ENCODE measurements at regions not wholly inside any gene's neighbourhood (a gene's known extent, or its start where the extent isn't known, plus 50 kb on each side); places are given as distances from the start of the nearest gene placed in this dataset.

DNA sequence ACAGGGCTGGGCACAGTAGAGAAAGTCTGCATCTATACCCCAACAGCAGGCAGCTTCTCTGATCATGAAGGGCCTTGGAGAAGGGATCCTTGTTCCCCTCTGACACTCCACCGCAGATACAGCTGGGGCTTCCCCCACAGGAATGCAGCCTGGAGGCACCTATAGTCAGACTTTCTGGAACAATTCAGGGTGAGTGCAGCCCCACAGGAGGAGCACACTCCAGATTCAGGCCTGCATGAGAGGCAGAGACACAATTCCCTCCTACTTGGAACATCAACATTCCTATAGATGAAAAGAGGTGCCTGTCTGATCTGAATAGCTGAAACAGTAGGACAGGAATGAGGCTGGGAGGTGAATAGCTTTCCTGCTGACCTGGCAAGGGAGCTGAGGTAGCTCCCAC, 1298.0 kb upstream of the CNTN5 start:
- no peaks in the 10 kb centered on the region for H3K36me3 Mint-ChIP-seq
- DNase-seq, result no peak
- Histone ChIP-seq H3K4me2 (replicated peaks; ENCODE audit: extremely low read depth, low read length, poor library complexity, severe bottlenecking) (no peak overlapping the region), H3K27ac (ENCODE audit: low read depth in 1 of 2, low read length in 2 of 2) (no peak overlapping the region), H3K4me3 (replicated peaks in 1 of 3; ENCODE audit: low read depth in 2 of 3, low read length in 3 of 3) (no peak overlapping the region), H2AFZ (ENCODE audit: insufficient read depth, low read depth, low read length, poor library complexity, severe bottlenecking) (no peak overlapping the region), H3K27me3 (ENCODE audit: control insufficient read depth in 2 of 2, insufficient read depth in 2 of 2, low read length in 2 of 2) (no peaks in the 10 kb centered on the region), H3K9ac (ENCODE audit: insufficient read depth, low read length, poor library complexity, severe bottlenecking) (no peak overlapping the region), H3K79me2 (ENCODE audit: insufficient read depth, low read length) (no peaks in the 10 kb centered on the region), H3K4me1 (ENCODE audit: control insufficient read depth in 1 of 2, insufficient read depth in 2 of 2, low read length in 2 of 2) (no peaks in the 10 kb centered on the region), H4K20me1 (ENCODE audit: insufficient read depth, low read length) (no peaks in the 10 kb centered on the region), H3K9me3 (replicated peaks in 1 of 2; ENCODE audit: control insufficient read depth in 1 of 2, insufficient read depth in 1 of 2, low read length in 2 of 2) (peaks cover 7 to 19% of the 10 kb centered on the region in 2 donors), H3K36me3 (replicated peaks in 1 of 2; ENCODE audit: control insufficient read depth in 1 of 2, insufficient read depth in 2 of 2, low read length in 2 of 2) (no peaks in the 10 kb centered on the region)
- TF ChIP-seq, protein P1, sequence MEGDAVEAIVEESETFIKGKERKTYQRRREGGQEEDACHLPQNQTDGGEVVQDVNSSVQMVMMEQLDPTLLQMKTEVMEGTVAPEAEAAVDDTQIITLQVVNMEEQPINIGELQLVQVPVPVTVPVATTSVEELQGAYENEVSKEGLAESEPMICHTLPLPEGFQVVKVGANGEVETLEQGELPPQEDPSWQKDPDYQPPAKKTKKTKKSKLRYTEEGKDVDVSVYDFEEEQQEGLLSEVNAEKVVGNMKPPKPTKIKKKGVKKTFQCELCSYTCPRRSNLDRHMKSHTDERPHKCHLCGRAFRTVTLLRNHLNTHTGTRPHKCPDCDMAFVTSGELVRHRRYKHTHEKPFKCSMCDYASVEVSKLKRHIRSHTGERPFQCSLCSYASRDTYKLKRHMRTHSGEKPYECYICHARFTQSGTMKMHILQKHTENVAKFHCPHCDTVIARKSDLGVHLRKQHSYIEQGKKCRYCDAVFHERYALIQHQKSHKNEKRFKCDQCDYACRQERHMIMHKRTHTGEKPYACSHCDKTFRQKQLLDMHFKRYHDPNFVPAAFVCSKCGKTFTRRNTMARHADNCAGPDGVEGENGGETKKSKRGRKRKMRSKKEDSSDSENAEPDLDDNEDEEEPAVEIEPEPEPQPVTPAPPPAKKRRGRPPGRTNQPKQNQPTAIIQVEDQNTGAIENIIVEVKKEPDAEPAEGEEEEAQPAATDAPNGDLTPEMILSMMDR (IDR thresholded peaks at IDR 0.05), result no peak
- no peaks in the 10 kb centered on the region for H3K27me3 Mint-ChIP-seq (ENCODE audit: low read depth in 3 of 3)
- 100% methylated on average over 1 of the region's 1 CpG for WGBS (ENCODE audit: insufficient coverage)
- no peak overlapping the region for H3K27ac Mint-ChIP-seq
- H3K4me3 Mint-ChIP-seq, result no peak overlapping the region
- no peaks in the 10 kb centered on the region for H3K4me1 Mint-ChIP-seq
- peaks cover under 1 to 10% (median 5%) of the 10 kb centered on the region in 7 donors for H3K9me3 Mint-ChIP-seq
- intact Hi-C loops (cut with micrococcal nuclease), result no loop called here

GRCh38 chr11:97729546-97730272, 1291.0 kb upstream of the CNTN5 start:
- no peak overlapping the region for H3K4me3 Mint-ChIP-seq
- H3K36me3 Mint-ChIP-seq, result no peaks in the 10 kb centered on the region
- H3K4me1 Mint-ChIP-seq, result no peaks in the 10 kb centered on the region
- no peaks in the 10 kb centered on the region for H3K79me2 ChIP-seq (ENCODE audit: insufficient read depth, low read length)
- TF ChIP-seq, protein P1 (IDR thresholded peaks at IDR 0.05), result no peak
- no peak overlapping the region for H3K27ac ChIP-seq (ENCODE audit: low read depth in 1 of 2, low read length in 2 of 2)
- H3K27me3 ChIP-seq (ENCODE audit: control insufficient read depth in 2 of 2, insufficient read depth in 2 of 2, low read length in 2 of 2), result no peaks in the 10 kb centered on the region
- no peak overlapping the region for H3K4me2 ChIP-seq (replicated peaks; ENCODE audit: extremely low read depth, low read length, poor library complexity, severe bottlenecking)
- no CpG with 5 or more reads among the region's 4 CpGs for WGBS (ENCODE audit: insufficient coverage)
- H3K36me3 ChIP-seq (replicated peaks in 1 of 2; ENCODE audit: control insufficient read depth in 1 of 2, insufficient read depth in 2 of 2, low read length in 2 of 2), result no peaks in the 10 kb centered on the region
- no peaks in the 10 kb centered on the region for H3K27me3 Mint-ChIP-seq (ENCODE audit: low read depth in 3 of 3)
- no peaks in the 10 kb centered on the region for H4K20me1 ChIP-seq (ENCODE audit: insufficient read depth, low read length)
- no peak overlapping the region for H3K9ac ChIP-seq (ENCODE audit: insufficient read depth, low read length, poor library complexity, severe bottlenecking)
- H3K4me3 ChIP-seq (replicated peaks in 1 of 3; ENCODE audit: low read depth in 2 of 3, low read length in 3 of 3), result no peak overlapping the region
- no peak overlapping the region for H2AFZ ChIP-seq (ENCODE audit: insufficient read depth, low read depth, low read length, poor library complexity, severe bottlenecking)
- no peak for DNase-seq
- H3K9me3 Mint-ChIP-seq, result peaks cover 0 to 10% (median 4%) of the 10 kb centered on the region in 7 donors
- no peaks in the 10 kb centered on the region for H3K4me1 ChIP-seq (ENCODE audit: control insufficient read depth in 1 of 2, insufficient read depth in 2 of 2, low read length in 2 of 2)
- intact Hi-C loops (cut with micrococcal nuclease), result no loop called here
- peaks cover 0 to 7% of the 10 kb centered on the region in 2 donors for H3K9me3 ChIP-seq (replicated peaks in 1 of 2; ENCODE audit: control insufficient read depth in 1 of 2, insufficient read depth in 1 of 2, low read length in 2 of 2)
- H3K27ac Mint-ChIP-seq, result no peak overlapping the region

Measured in CD14-positive monocyte (primary cell).